ENCODE measurements at regions not wholly inside any gene's neighbourhood (a gene's known extent, or its start where the extent isn't known, plus 50 kb on each side); places are given as distances from the start of the nearest gene placed in this dataset.

GRCh38 chr18:66727991-66728390 is 124.1 kb upstream of the CDH19 start:
- no peak for DNase-seq

DNA sequence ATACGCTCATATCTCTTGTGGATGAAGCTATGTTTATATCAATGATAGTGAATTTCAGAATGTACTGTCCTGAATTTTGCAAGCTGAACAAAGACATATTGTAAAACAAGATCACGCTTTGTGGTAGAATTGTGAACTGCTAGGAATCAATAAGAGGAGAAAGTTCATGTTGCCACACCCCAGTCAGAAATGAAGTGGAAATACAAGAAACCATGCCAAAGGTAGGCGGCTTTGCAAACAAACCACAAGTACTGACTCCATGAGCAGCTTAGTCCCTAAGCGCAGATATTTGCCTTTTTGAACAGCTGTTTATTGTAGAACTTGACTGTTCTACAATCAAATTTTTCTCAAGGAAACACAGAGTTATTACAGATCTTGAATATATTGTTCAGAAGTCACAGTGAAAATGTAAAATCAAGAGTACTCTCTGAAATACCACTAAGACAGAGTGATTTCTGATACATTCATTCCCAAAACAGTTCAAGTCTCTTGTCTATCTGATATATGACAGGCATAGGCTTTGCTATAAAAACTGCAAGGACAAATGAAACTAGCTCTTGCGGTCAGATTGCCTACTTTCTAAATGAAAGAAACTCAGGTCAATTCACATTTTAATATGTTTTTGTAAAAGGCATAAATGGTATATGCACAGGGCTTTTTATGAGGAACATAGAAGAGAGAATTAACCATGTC is 120.9 kb upstream of the CDH19 start:
- no peak for DNase-seq

DNA sequence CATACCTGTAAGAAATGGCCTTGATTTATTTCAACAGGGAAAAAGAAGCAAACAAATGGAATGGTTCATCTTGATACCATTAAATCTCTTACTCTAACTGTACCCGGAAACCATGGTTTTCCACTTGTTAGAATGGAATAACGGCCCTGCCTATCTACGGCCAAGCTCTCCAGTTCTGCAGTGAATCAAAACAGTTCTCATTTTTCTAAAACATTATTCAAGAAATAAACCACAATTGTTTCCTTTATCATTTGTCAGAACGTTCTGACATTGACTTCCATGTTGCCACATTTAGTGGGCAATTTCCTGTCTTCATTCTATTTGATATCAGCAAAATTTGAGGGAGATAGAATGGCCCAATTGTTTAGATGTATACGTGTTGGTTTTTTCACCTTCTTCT is 118.8 kb upstream of the CDH19 start:
- DNase-seq: no peak

DNA sequence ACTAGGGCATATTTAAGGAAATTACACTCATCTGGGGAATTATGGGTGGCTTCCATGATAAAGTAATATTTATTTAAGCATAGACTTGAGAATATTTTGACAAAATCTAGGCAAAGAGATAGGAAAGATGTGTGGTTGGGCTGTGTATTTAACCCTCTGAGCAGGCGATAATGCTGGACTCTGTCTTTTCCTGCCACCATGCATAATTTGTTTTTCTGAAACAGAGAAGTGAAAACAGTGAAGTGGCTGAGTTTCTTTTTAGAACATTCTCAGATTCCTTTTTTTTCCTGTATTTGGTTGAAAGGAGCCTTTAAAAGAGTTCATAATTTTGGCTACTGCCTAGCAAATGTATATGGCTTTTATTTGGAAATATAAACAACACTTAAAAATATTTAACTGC is 104.8 kb upstream of the CDH19 start:
- no peak for DNase-seq

DNA sequence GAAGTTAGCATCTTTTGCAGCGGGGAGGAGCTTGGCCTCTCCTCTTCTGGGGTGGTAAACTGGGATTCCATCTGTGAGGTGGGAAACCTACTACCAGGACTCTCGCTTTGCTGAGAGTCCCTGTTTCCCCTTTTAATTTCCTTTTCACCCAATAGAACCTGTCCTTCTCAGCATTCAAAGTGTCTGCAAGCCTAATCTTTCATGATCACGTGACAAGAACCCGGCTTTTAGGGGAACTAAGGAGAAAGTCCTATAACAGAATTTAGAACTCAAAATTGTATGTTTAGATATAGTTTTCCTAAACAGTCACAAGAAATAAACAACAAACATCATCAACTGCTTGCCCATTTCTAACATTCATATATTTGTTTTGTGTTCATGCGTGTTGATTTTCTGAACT is 103.6 kb upstream of the CDH19 start:
- no peak for DNase-seq

- no peak for DNase-seq
These were observed 91.4 kb upstream of the CDH19 start for GRCh38 chr18:66695281-66695680.

GRCh38 chr18:66694852-66695251 is 91.0 kb upstream of the CDH19 start:
- DNase-seq: no peak

GRCh38 chr18:66687635-66688034 is 83.7 kb upstream of the CDH19 start:
- DNase-seq: no peak

GRCh38 chr18:66682855-66683322 is 79.0 kb upstream of the CDH19 start:
- peak; percentile 56 to 73 for DNase-seq

DNA sequence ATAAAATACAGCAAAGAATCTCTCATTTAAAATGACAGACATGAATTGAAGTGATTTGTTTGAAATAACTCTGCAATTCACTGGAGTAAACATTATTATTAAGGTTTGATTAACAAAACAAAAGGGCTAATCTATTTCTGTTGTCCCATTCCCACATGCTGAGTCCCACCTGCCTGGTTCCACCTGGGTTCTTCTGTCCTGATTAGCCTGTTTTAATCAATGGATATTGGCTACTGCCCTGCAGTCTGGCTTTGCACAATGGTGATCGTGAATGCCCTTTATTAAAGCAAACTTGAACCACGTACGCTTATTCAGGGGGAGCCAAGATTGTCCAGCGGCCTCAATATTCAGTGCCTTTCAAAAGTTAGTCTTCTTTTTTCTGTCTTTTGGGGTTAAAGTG is 72.8 kb upstream of the CDH19 start:
- DNase-seq: no peak

DNA sequence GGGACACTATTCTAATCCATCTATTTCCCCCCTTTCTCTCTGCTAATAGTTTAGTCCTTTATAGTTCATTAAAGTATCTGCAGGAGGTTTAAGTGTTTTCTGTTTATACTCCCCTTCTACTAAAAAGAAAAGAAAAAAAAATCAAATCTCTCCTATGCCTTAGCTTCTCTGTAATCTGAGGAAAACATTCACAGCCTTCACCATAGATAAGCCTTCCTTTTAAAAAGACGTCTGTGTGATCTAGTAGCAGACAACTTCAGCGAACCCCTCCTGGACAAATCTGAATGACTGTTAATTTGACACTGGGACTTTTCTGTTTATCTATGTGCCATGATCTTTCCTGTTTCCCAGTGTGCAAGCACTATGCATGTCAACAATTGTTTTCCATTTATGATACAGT is 70.4 kb upstream of the CDH19 start:
- no peak for DNase-seq

GRCh38 chr18:66668706-66669105 is 64.8 kb upstream of the CDH19 start:
- no peak for DNase-seq

GRCh38 chr18:66662632-66663031 is 58.7 kb upstream of the CDH19 start:
- no peak for DNase-seq

GRCh38 chr18:66655407-66655806 is 51.5 kb upstream of the CDH19 start:
- DNase-seq: no peak

All from hippocampal formation (tissue), 2 donors.